K562 (cell line): ENCODE measurements at regions not wholly inside any gene's neighbourhood (a gene's known extent, or its start where the extent isn't known, plus 50 kb on each side); places are given as distances from the start of the nearest gene placed in this dataset.

ENCODE experiments used
- ATAC-seq: fragments of 200-7000 bp; cut with Tn5 transposase; 3 replicates; pipeline ENCODE4 v1.9.1; 2020; ENCODE audit warnings: moderate library complexity
- BruUV-seq: library from RNA; stranded (reverse); fragments of 400-500 nt; replicated peaks from 2 replicates; lab custom pipeline; 2021; lab: Mats Ljungman, UMichigan
- CTCF ChIA-PET: fragments of 300-600 bp; formaldehyde crosslinking; extraction: SDS; loops from one replicate; lab custom pipeline; 2021; ENCODE audit warnings: low intra/inter-chr PET ratio; lab: Yijun Ruan, JAX
- POLR2A ChIA-PET: fragments of 300-600, 350-650 bp; sonication (Branson Sonifier 250); formaldehyde crosslinking; extraction: SDS; loops from one replicate; lab custom pipeline; 2021; ENCODE audit warnings: antibody characterized with exemption, inconsistent platforms; lab: Yijun Ruan, JAX
- DNase-seq, 4 experiments: peaks; one replicate each; pipeline versions ENCODE4 v3.0.0 to v3.0.0-alpha.2; 2011 to 2018; ENCODE audit warnings: low spot score in 3 of 4, mixed read lengths in 3 of 4; ENCODE audit errors: extremely low read depth in 1 of 4
- FAIRE-seq: peaks from 2 replicates; lab custom pipeline; 2011; peaks lifted over from hg19 to GRCh38; lab: Jason Lieb, UNC
- H2AFZ ChIP-seq: 2 replicates; pipeline ENCODE4 v1.6.0; 2011; ENCODE audit warnings: low read depth, low read length, control low read depth, inconsistent platforms
- H3K27ac ChIP-seq: fragments of 200-600 bp; 3 replicates; pipeline ENCODE4 v1.8.0; 2011; ENCODE audit warnings: low read depth, mild to moderate bottlenecking, control low read depth, inconsistent platforms, low read length, moderate library complexity, mixed read lengths; ENCODE audit errors: extremely low read depth
- H3K27me3 ChIP-seq, 2 experiments: fragments of 300-600 bp in 1 of 2; 2 replicates in 1 of 2; 3 replicates in 1 of 2; pipeline versions ENCODE4 v1.6.0 to v1.8.0; 2011; ENCODE audit warnings: inconsistent platforms in 2 of 2, low read length in 2 of 2, mild to moderate bottlenecking in 1 of 2, mixed read lengths in 1 of 2, moderate library complexity in 1 of 2; ENCODE audit not compliant: control insufficient read depth in 2 of 2, insufficient read depth in 2 of 2
- H3K36me3 ChIP-seq: fragments of 300-600 bp; 3 replicates; pipeline ENCODE4 v1.8.0; 2011; ENCODE audit warnings: mild to moderate bottlenecking, low read length, inconsistent platforms; ENCODE audit not compliant: control insufficient read depth, insufficient read depth
- H3K4me1 ChIP-seq, 2 experiments: fragments of 200-600 bp in 1 of 2; replicated peaks in 1 of 2; 2 replicates in 1 of 2; 3 replicates in 1 of 2; pipeline versions ENCODE4 v1.5.1 to v1.8.0; 2011; ENCODE audit warnings: inconsistent platforms in 2 of 2, low read length in 2 of 2, mild to moderate bottlenecking in 1 of 2, mixed read lengths in 1 of 2, moderate library complexity in 1 of 2; ENCODE audit not compliant: control insufficient read depth in 2 of 2, insufficient read depth in 2 of 2
- H3K4me2 ChIP-seq: 2 replicates; pipeline ENCODE4 v1.6.1; 2011; ENCODE audit warnings: low read length, control low read depth, inconsistent platforms, mixed read lengths; ENCODE audit not compliant: insufficient read depth
- H3K4me3 ChIP-seq: fragments of 200-600 bp; sonication (generic), shearing (Covaris generic); 2 replicates; pipeline ENCODE4 v1.5.1; 2016; ENCODE audit warnings: control low read depth, inconsistent platforms
- H3K79me2 ChIP-seq: fragments of 200-600 bp; 3 replicates; pipeline ENCODE4 v1.8.0; 2011; ENCODE audit warnings: low read length, inconsistent platforms; ENCODE audit not compliant: control insufficient read depth, insufficient read depth
- H3K9ac ChIP-seq, 2 experiments: 2 replicates each; pipeline versions ENCODE4 v1.6.0 to v1.6.1; 2011; ENCODE audit warnings: low read depth in 2 of 2, low read length in 2 of 2, control low read depth in 1 of 2, inconsistent platforms in 1 of 2, mild to moderate bottlenecking in 1 of 2, mixed read lengths in 1 of 2; ENCODE audit not compliant: insufficient read depth in 1 of 2
- H3K9me1 ChIP-seq: one replicate; pipeline ENCODE4 v1.6.0; 2011; ENCODE audit warnings: inconsistent platforms, mild to moderate bottlenecking, low read length, moderate library complexity; ENCODE audit not compliant: control insufficient read depth, insufficient read depth
- H3K9me3 ChIP-seq: replicated peaks from 2 replicates; pipeline ENCODE4 v1.5.1; 2011; ENCODE audit warnings: low read depth, low read length, inconsistent platforms; ENCODE audit not compliant: control insufficient read depth, insufficient read depth
- H4K20me1 ChIP-seq: replicated peaks from 2 replicates; pipeline ENCODE4 v1.6.1; 2011; ENCODE audit warnings: low read length, inconsistent platforms, mixed read lengths; ENCODE audit not compliant: control insufficient read depth, insufficient read depth
- CREBBP ChIP-seq: IDR thresholded peaks from one replicate; pipeline ENCODE4 v1.6.1; 2012; ENCODE audit warnings: low read depth, mild to moderate bottlenecking, control low read depth, inconsistent platforms, low read length
- DACH1 ChIP-seq: fragments of 450-650 bp; IDR thresholded peaks from 2 replicates; pipeline ENCODE4 v1.6.1; 2018; ENCODE audit not compliant: partially characterized antibody
- ETV1 ChIP-seq: fragments of 450-650 bp; conservative IDR thresholded peaks from 2 replicates; pipeline ENCODE4 v1.6.1; 2016; ENCODE audit warnings: missing genetic modification characterization, control low read depth, low read depth, missing compliant biosample characterization
- KAT7 ChIP-seq: sonication (generic); formaldehyde crosslinking; IDR thresholded peaks from 2 replicates; pipeline ENCODE4 v1.8.0; 2022; ENCODE audit warnings: missing genetic modification reagents, mild to moderate bottlenecking, borderline replicate concordance
- MEF2A ChIP-seq: IDR thresholded peaks from 2 replicates; pipeline ENCODE4 v1.6.1; 2011; ENCODE audit warnings: low read depth, mild to moderate bottlenecking, low read length, moderate library complexity; ENCODE audit not compliant: control insufficient read depth
- NUFIP1 ChIP-seq: fragments of 450-650 bp; IDR thresholded peaks from 2 replicates; pipeline ENCODE4 v1.6.1; 2018; ENCODE audit not compliant: partially characterized antibody
- POLR2G ChIP-seq: fragments of 200-400 bp; formaldehyde crosslinking; IDR thresholded peaks from 2 replicates; pipeline ENCODE4 v1.6.1; 2017; ENCODE audit warnings: low read depth, mild to moderate bottlenecking, antibody characterized with exemption, low read length, moderate library complexity
- RBM25 ChIP-seq: fragments of 200-400 bp; formaldehyde crosslinking; IDR thresholded peaks from 2 replicates; pipeline ENCODE4 v1.6.1; 2018; ENCODE audit warnings: low read length, low read depth, moderate library complexity; ENCODE audit not compliant: severe bottlenecking
- ZKSCAN1 ChIP-seq: fragments of 150-350 bp; IDR thresholded peaks from 2 replicates; pipeline ENCODE4 v1.6.1; 2016; ENCODE audit warnings: low read depth, low read length
- ZNF274 ChIP-seq: IDR thresholded peaks from 2 replicates; pipeline ENCODE4 v1.6.1; 2011; ENCODE audit warnings: low read depth, mild to moderate bottlenecking, low read length, moderate library complexity, borderline replicate concordance
- ZNF655 ChIP-seq: fragments of 250-450 bp; sonication (Bioruptor Pico); IDR thresholded peaks from 2 replicates; pipeline ENCODE4 v1.5.0; 2021
- WGBS: fragments of 100-300 bp; shearing (Covaris generic); methylation state at CpG from one replicate; pipeline ENCODE4 v1.1.6; 2016; ENCODE audit warnings: low coverage, mixed read lengths; ENCODE audit not compliant: insufficient coverage; ENCODE audit errors: missing lambda C conversion rate; 5-methylcytosine and 5-hydroxymethylcytosine counted together
- in situ Hi-C: fragments of 300-500 bp; cut with MboI; formaldehyde crosslinking; loops from 4 replicates; pipeline ENCODE4 v1.15.0; 2018; ENCODE audit warnings: inconsistent platforms, mixed read lengths
- intact Hi-C: fragments of 100-400 bp; cut with micrococcal nuclease; formaldehyde crosslinking; loops from 2 replicates; pipeline ENCODE4 v1.14.2; 2022
- TF ChIP-seq, protein P1 (sequence below), 2 experiments: fragments of 450-650 bp; formaldehyde crosslinking in 1 of 2; IDR thresholded peaks; 2 replicates each; pipeline versions ENCODE4 v1.4.0 to v1.6.1; 2014 to 2020; ENCODE audit warnings: mild to moderate bottlenecking in 2 of 2, borderline replicate concordance in 1 of 2, low read depth in 1 of 2

DNA sequence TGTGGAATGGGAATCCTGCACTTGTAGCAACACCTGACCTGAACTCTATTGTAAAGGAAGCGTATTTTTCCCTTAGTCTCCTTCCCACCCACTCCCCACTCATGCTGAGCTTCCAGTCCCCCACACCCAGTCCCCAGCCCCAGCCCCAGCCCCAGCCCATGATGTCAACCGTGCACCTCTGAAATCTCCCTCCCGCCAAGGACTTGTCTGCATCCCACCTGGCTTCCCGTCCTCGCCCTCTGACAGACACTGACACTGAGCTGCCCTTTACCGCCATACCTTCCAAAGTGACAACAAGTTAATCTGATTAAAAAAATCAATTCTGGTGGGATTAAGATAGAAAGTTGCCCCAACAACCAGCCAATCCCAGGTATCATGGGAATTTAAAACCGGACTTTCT is 213.6 kb upstream of the CELF4 start (continued):
- TF ChIP-seq KAT7 (CRISPR knock-in tag) (no peak), ZNF274 (no peak), ZNF655 (CRISPR knock-in tag) (no peak), DACH1 (no peak), NUFIP1 (no peak), ZKSCAN1 (no peak), CREBBP (no peak), MEF2A (no peak), POLR2G (no peak)

- no peaks in the 10 kb centered on the region for H4K20me1 ChIP-seq
- DNase-seq = peak; percentile 58 to 71 (median 64)
- no peak overlapping the region for H3K4me2 ChIP-seq
- FAIRE-seq = no peak
- CTCF ChIA-PET = no interaction called here
- no peak overlapping the region for H2AFZ ChIP-seq
- no peaks in the 10 kb centered on the region for H3K36me3 ChIP-seq
- H3K9ac ChIP-seq = no peak overlapping the region
- no peaks in the 10 kb centered on the region for H3K9me3 ChIP-seq
- no peaks in the 10 kb centered on the region for H3K27me3 ChIP-seq
- no TSS peak for BruUV-seq
- WGBS = 4% methylated on average over 21 of the region's 21 CpGs
- POLR2A ChIA-PET = interaction anchor here (0.7 to 0.8 kb wide), 2 partner anchors 198 to 697 kb away, joined by 3 to 4 read pairs; no protein-coding TSS in a partner anchor
- no peaks in the 10 kb centered on the region for H3K9me1 ChIP-seq
- in situ Hi-C loops (no loop called here), intact Hi-C loops (no loop called here)
- H3K4me1 ChIP-seq = no peaks in the 10 kb centered on the region; a peak in 1 of 5 replicates
- no peak overlapping the region for H3K4me3 ChIP-seq
- peak; percentile 94 for ATAC-seq
- no peak overlapping the region for H3K27ac ChIP-seq
- H3K79me2 ChIP-seq = no peaks in the 10 kb centered on the region
- TF ChIP-seq RBM25 = peak; percentile 58
- no peak for TF ChIP-seq ETV1
- TF ChIP-seq, protein P1, sequence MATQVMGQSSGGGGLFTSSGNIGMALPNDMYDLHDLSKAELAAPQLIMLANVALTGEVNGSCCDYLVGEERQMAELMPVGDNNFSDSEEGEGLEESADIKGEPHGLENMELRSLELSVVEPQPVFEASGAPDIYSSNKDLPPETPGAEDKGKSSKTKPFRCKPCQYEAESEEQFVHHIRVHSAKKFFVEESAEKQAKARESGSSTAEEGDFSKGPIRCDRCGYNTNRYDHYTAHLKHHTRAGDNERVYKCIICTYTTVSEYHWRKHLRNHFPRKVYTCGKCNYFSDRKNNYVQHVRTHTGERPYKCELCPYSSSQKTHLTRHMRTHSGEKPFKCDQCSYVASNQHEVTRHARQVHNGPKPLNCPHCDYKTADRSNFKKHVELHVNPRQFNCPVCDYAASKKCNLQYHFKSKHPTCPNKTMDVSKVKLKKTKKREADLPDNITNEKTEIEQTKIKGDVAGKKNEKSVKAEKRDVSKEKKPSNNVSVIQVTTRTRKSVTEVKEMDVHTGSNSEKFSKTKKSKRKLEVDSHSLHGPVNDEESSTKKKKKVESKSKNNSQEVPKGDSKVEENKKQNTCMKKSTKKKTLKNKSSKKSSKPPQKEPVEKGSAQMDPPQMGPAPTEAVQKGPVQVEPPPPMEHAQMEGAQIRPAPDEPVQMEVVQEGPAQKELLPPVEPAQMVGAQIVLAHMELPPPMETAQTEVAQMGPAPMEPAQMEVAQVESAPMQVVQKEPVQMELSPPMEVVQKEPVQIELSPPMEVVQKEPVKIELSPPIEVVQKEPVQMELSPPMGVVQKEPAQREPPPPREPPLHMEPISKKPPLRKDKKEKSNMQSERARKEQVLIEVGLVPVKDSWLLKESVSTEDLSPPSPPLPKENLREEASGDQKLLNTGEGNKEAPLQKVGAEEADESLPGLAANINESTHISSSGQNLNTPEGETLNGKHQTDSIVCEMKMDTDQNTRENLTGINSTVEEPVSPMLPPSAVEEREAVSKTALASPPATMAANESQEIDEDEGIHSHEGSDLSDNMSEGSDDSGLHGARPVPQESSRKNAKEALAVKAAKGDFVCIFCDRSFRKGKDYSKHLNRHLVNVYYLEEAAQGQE (IDR thresholded peaks at IDR 0.05; ENCODE audit: borderline replicate concordance) = peak; percentile 37
- TF ChIP-seq, protein P1 (CRISPR knock-in tag; IDR thresholded peaks at IDR 0.05; ENCODE audit: low read depth) = no peak
Observed at GRCh38 chr18:37778417-37779165, 213.0 kb upstream of the CELF4 start.
